IMR-90 (cell line): ENCODE measurements at regions not wholly inside any gene's neighbourhood (a gene's known extent, or its start where the extent isn't known, plus 50 kb on each side); places are given as distances from the start of the nearest gene placed in this dataset.

Experiments
- ATAC-seq: fragments of 200-7000 bp; cut with Tn5 transposase; 2 replicates; pipeline ENCODE4 v1.9.1; 2020; ENCODE audit warnings: low read depth, mild to moderate bottlenecking, moderate library complexity
- BruUV-seq: library from RNA; stranded (reverse); fragments of 400-500 nt; replicated peaks from 2 replicates; lab custom pipeline; 2021; lab: Mats Ljungman, UMichigan
- CTCF ChIA-PET: fragments of 300-600 bp; formaldehyde crosslinking; extraction: SDS; loops from one replicate; lab custom pipeline; 2021; ENCODE audit warnings: antibody characterized with exemption; lab: Yijun Ruan, JAX
- POLR2A ChIA-PET: fragments of 300-600 bp; sonication (Branson Sonifier 250); formaldehyde crosslinking; loops from one replicate; lab custom pipeline; 2022; ENCODE audit warnings: antibody characterized with exemption; ENCODE audit not compliant: unreplicated experiment; lab: Charles Lee
- DNase-seq: peaks from one replicate; pipeline ENCODE4 v3.0.0; 2013
- H2AFZ ChIP-seq: replicated peaks from 2 replicates; pipeline ENCODE3; 2013; ENCODE audit warnings: low read length, mild to moderate bottlenecking; ENCODE audit not compliant: poor library complexity
- H2AK5ac ChIP-seq: 2 replicates; pipeline ENCODE4 v1.6.1; 2013; ENCODE audit warnings: low read depth, low read length, inconsistent platforms
- H2AK9ac ChIP-seq: replicated peaks from 2 replicates; pipeline ENCODE3; 2013; ENCODE audit warnings: mild to moderate bottlenecking, low read depth, low read length, moderate library complexity; ENCODE audit not compliant: poor library complexity
- H2BK120ac ChIP-seq: 2 replicates; pipeline ENCODE4 v1.6.1; 2013; ENCODE audit warnings: low read depth, low read length, inconsistent platforms
- H2BK15ac ChIP-seq: 3 replicates; pipeline ENCODE4 v1.6.1; 2013; ENCODE audit warnings: low read depth, low read length, inconsistent platforms
- H2BK20ac ChIP-seq: 2 replicates; pipeline ENCODE4 v1.6.1; 2013; ENCODE audit warnings: low read depth, mild to moderate bottlenecking, inconsistent platforms, low read length, moderate library complexity
- H2BK5ac ChIP-seq: 2 replicates; pipeline ENCODE4 v1.6.1; 2013; ENCODE audit warnings: mild to moderate bottlenecking, low read depth, low read length, inconsistent platforms; ENCODE audit not compliant: poor library complexity, severe bottlenecking
- H3K14ac ChIP-seq: replicated peaks from 2 replicates; pipeline ENCODE4 v1.6.1; 2013; ENCODE audit warnings: low read depth, low read length, inconsistent platforms
- H3K18ac ChIP-seq: 2 replicates; pipeline ENCODE4 v1.6.1; 2013; ENCODE audit warnings: low read depth, low read length, control low read depth
- H3K23ac ChIP-seq: 2 replicates; pipeline ENCODE4 v1.6.1; 2013; ENCODE audit warnings: low read depth, low read length, inconsistent platforms
- H3K27ac ChIP-seq: 2 replicates; pipeline ENCODE4 v1.5.1; 2013; ENCODE audit warnings: mild to moderate bottlenecking, control low read depth, low read length; ENCODE audit not compliant: insufficient read depth
- H3K27me3 ChIP-seq: 2 replicates; pipeline ENCODE4 v1.6.1; 2013; ENCODE audit warnings: low read length; ENCODE audit not compliant: control insufficient read depth, insufficient read depth
- H3K36me3 ChIP-seq: 2 replicates; pipeline ENCODE4 v1.6.1; 2013; ENCODE audit warnings: low read length, mixed read lengths; ENCODE audit not compliant: control insufficient read depth, insufficient read depth
- H3K4ac ChIP-seq: 2 replicates; pipeline ENCODE4 v1.6.1; 2013; ENCODE audit warnings: low read depth, low read length, inconsistent platforms
- H3K4me1 ChIP-seq: 2 replicates; pipeline ENCODE4 v1.6.1; 2013; ENCODE audit warnings: low read length, mixed read lengths; ENCODE audit not compliant: control insufficient read depth, insufficient read depth
- H3K4me2 ChIP-seq: 2 replicates; pipeline ENCODE4 v1.6.1; 2013; ENCODE audit warnings: low read depth, mild to moderate bottlenecking, control low read depth, low read length, moderate library complexity
- H3K4me3 ChIP-seq: 2 replicates; pipeline ENCODE4 v1.5.1; 2013; ENCODE audit warnings: low read depth, mild to moderate bottlenecking, control low read depth, low read length, moderate library complexity; ENCODE audit not compliant: insufficient read depth
- H3K56ac ChIP-seq: 2 replicates; pipeline ENCODE4 v1.6.1; 2013; ENCODE audit warnings: low read length, inconsistent platforms; ENCODE audit not compliant: insufficient read depth; ENCODE audit errors: extremely low read depth
- H3K79me1 ChIP-seq, 2 experiments: 2 replicates each; pipeline ENCODE4 v1.6.1; 2013; ENCODE audit warnings: low read length in 2 of 2, inconsistent platforms in 1 of 2, low read depth in 1 of 2
- H3K9ac ChIP-seq: 2 replicates; pipeline ENCODE4 v1.6.1; 2013; ENCODE audit warnings: low read depth, low read length, control low read depth
- H3K9me1 ChIP-seq: 2 replicates; pipeline ENCODE4 v1.6.1; 2013; ENCODE audit warnings: low read length, inconsistent platforms; ENCODE audit not compliant: insufficient read depth
- H3K9me3 ChIP-seq: 2 replicates; pipeline ENCODE4 v1.6.1; 2013; ENCODE audit warnings: low read length; ENCODE audit not compliant: control insufficient read depth, insufficient read depth
- H4K20me1 ChIP-seq: 2 replicates; pipeline ENCODE4 v1.6.1; 2013; ENCODE audit warnings: low read length, inconsistent platforms; ENCODE audit not compliant: insufficient read depth
- H4K5ac ChIP-seq: 2 replicates; pipeline ENCODE4 v1.6.1; 2013; ENCODE audit warnings: mild to moderate bottlenecking, low read depth, low read length, control low read depth
- H4K8ac ChIP-seq, 2 experiments: 2 replicates each; pipeline ENCODE4 v1.6.1; 2013; ENCODE audit warnings: low read depth in 2 of 2, low read length in 2 of 2, control low read depth in 1 of 2, inconsistent platforms in 1 of 2
- H4K91ac ChIP-seq: 2 replicates; pipeline ENCODE4 v1.6.1; 2013; ENCODE audit warnings: low read depth, low read length, inconsistent platforms; ENCODE audit not compliant: insufficient read depth
- CEBPB ChIP-seq: IDR thresholded peaks from 2 replicates; pipeline ENCODE4 v1.6.1; 2012; ENCODE audit warnings: low read depth, low read length, improper control_type of control experiment
- SMC3 ChIP-seq: fragments of 150-350 bp; IDR thresholded peaks from 2 replicates; pipeline ENCODE4 v1.6.1; 2016; ENCODE audit warnings: low read depth, mild to moderate bottlenecking, antibody characterized with exemption, low read length, moderate library complexity
- WGBS, 2 experiments: methylation state at CpG; one replicate each; pipeline versions ENCODE4 v1.1.5 to v1.1.7; 2013; ENCODE audit warnings: missing lambda C conversion rate in 2 of 2; ENCODE audit not compliant: insufficient read length in 1 of 2; ENCODE audit errors: extremely low coverage in 2 of 2; 5-methylcytosine and 5-hydroxymethylcytosine counted together
- dilution Hi-C: fragments of 300-500 bp; cut with HindIII; formaldehyde crosslinking; loops from one replicate; pipeline ENCODE4 v1.14.3; 2018; ENCODE audit warnings: low sequenced_read_pairs; ENCODE audit not compliant: unreplicated experiment
- in situ Hi-C: fragments of 300-500 bp; cut with MboI; formaldehyde crosslinking; loops from 3 replicates; pipeline ENCODE4 v1.14.3; 2019; ENCODE audit warnings: low sequenced_read_pairs, inconsistent platforms, mixed read lengths
- intact Hi-C: fragments of 100-400 bp; cut with micrococcal nuclease; formaldehyde crosslinking; loops from 2 replicates; pipeline ENCODE4 v1.10.0; 2022

GRCh38 chr5:1640421-1640881, 116.7 kb upstream of the LPCAT1 start:
- in situ Hi-C loops: loop anchor here (5.0 to 25.0 kb wide), 4 partner anchors 156 to 706 kb away; no protein-coding TSS in a partner anchor
- intact Hi-C loops: loop anchor here (2.0 to 5.0 kb wide), 3 partner anchors 118 to 718 kb away; partner anchors contain the start of gene LPCAT1
- Histone ChIP-seq H3K14ac (no peak overlapping the region), H4K91ac (no peak overlapping the region), H3K4me1 (no peaks in the 10 kb centered on the region; the same call in 1 of the 2 replicates), H2BK120ac (no peak overlapping the region), H2AK9ac (no peak overlapping the region), H2BK5ac (no peak overlapping the region), H3K79me1 (no peaks in the 10 kb centered on the region), H4K5ac (no peak overlapping the region), H3K9me3 (no peaks in the 10 kb centered on the region), H3K4ac (no peak overlapping the region), H3K27me3 (peaks cover 53% of the 10 kb centered on the region), H3K23ac (no peak overlapping the region), H3K36me3 (no peaks in the 10 kb centered on the region), H2BK20ac (no peak overlapping the region), H3K4me3 (no peak overlapping the region), H2AK5ac (no peak overlapping the region), H4K20me1 (no peaks in the 10 kb centered on the region; the same call in 1 of the 2 replicates), H4K8ac (no peak overlapping the region), H3K9me1 (no peaks in the 10 kb centered on the region), H3K9ac (no peak overlapping the region), H3K18ac (no peak overlapping the region), H3K27ac (no peak overlapping the region), H3K56ac (no peak overlapping the region), H2AFZ (no peak overlapping the region), H2BK15ac (no peak overlapping the region), H3K4me2 (no peak overlapping the region)
- DNase-seq (no peak), ATAC-seq (no peak)
- TF ChIP-seq SMC3 (no peak), CEBPB (no peak)
- dilution Hi-C loops: no loop called here
- CTCF ChIA-PET: no interaction called here
- POLR2A ChIA-PET: no interaction called here
- no TSS peak for BruUV-seq
- WGBS, 2 experiments: 82% methylated on average over 7 of the region's 17 CpGs; no CpG with 5 or more reads in 1 of the 2 experiments
